Peyer's patch (tissue), 4 donors: ENCODE measurements at regions not wholly inside any gene's neighbourhood (a gene's known extent, or its start where the extent isn't known, plus 50 kb on each side); places are given as distances from the start of the nearest gene placed in this dataset.

ENCODE experiments used
- POLR2A ChIP-seq, 2 donors: fragments of 450-650 bp; IDR thresholded peaks; one replicate each; pipeline ENCODE4 v1.5.1; 2017; ENCODE audit warnings: antibody characterized with exemption in 2 of 2, mild to moderate bottlenecking in 2 of 2, moderate library complexity in 2 of 2
- TF ChIP-seq, protein P1 (sequence below), 6 experiments: fragments of 450-650 bp in 4 of 6; fragments of 200-600 bp in 2 of 6; sonication (generic) in 1 of 6; IDR thresholded peaks; one replicate each; pipeline ENCODE4 v1.5.1; 2017 to 2019; ENCODE audit warnings: antibody characterized with exemption in 6 of 6, mild to moderate bottlenecking in 3 of 6, moderate library complexity in 1 of 6

- TF ChIP-seq POLR2A (IDR thresholded peaks at IDR 0.05), result no peak
- TF ChIP-seq, protein P1, sequence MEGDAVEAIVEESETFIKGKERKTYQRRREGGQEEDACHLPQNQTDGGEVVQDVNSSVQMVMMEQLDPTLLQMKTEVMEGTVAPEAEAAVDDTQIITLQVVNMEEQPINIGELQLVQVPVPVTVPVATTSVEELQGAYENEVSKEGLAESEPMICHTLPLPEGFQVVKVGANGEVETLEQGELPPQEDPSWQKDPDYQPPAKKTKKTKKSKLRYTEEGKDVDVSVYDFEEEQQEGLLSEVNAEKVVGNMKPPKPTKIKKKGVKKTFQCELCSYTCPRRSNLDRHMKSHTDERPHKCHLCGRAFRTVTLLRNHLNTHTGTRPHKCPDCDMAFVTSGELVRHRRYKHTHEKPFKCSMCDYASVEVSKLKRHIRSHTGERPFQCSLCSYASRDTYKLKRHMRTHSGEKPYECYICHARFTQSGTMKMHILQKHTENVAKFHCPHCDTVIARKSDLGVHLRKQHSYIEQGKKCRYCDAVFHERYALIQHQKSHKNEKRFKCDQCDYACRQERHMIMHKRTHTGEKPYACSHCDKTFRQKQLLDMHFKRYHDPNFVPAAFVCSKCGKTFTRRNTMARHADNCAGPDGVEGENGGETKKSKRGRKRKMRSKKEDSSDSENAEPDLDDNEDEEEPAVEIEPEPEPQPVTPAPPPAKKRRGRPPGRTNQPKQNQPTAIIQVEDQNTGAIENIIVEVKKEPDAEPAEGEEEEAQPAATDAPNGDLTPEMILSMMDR (IDR thresholded peaks at IDR 0.05), result no peak
These were observed 54.3 kb upstream of the JPH3 start for GRCh38 chr16:87548046-87548445.
